ENCODE measurements at regions not wholly inside any gene's neighbourhood (a gene's known extent, or its start where the extent isn't known, plus 50 kb on each side); places are given as distances from the start of the nearest gene placed in this dataset.

- TF ChIP-seq CTCF (IDR thresholded peaks at IDR 0.05) (no peak), POLR2A (IDR thresholded peaks at IDR 0.05) (no peak), POLR2AphosphoS5 (IDR thresholded peaks at IDR 0.05) (no peak), EP300 (IDR thresholded peaks at IDR 0.05) (no peak)
Measured at GRCh38 chr18:44629406-44629805, 51.3 kb upstream of the SETBP1 start.
